PC-9 (cell line): ENCODE measurements at regions not wholly inside any gene's neighbourhood (a gene's known extent, or its start where the extent isn't known, plus 50 kb on each side); places are given as distances from the start of the nearest gene placed in this dataset.

Experiments
- BruUV-seq: library from RNA; stranded (reverse); fragments of 400-500 nt; replicated peaks from 2 replicates; lab custom pipeline; 2021; lab: Mats Ljungman, UMichigan
- CTCF ChIA-PET: fragments of 300-600 bp; sonication (Branson Sonifier 250); formaldehyde crosslinking; loops from one replicate; lab custom pipeline; 2022; ENCODE audit warnings: antibody characterized with exemption; lab: Charles Lee
- POLR2A ChIA-PET: fragments of 300-600 bp; sonication (Branson Sonifier 250); formaldehyde crosslinking; loops from one replicate; lab custom pipeline; 2022; ENCODE audit warnings: antibody characterized with exemption; ENCODE audit not compliant: unreplicated experiment; lab: Charles Lee
- DNase-seq, 2 experiments: peaks; one replicate each; pipeline versions ENCODE4 v3.0.0 to v3.0.0-alpha.2; 2015 to 2022; ENCODE audit warnings: mixed read lengths in 1 of 2
- H2AFZ ChIP-seq: fragments of 200-600 bp; sonication (generic); 2 replicates; pipeline ENCODE4 v1.8.1; 2017; ENCODE audit warnings: antibody characterized with exemption
- H3F3A ChIP-seq: fragments of 200-600 bp; sonication (generic); 2 replicates; pipeline ENCODE4 v1.8.1; 2017; ENCODE audit warnings: antibody characterized with exemption, mild to moderate bottlenecking, low read depth; ENCODE audit not compliant: insufficient read depth
- H3K27ac ChIP-seq: fragments of 200-600 bp; sonication (generic); 2 replicates; pipeline ENCODE4 v1.6.1; 2016; ENCODE audit warnings: mixed run types
- H3K27me3 ChIP-seq: fragments of 200-600 bp; sonication (generic); 2 replicates; pipeline ENCODE4 v1.6.1; 2016; ENCODE audit warnings: low read depth, mixed run types; ENCODE audit not compliant: insufficient read depth
- H3K36me3 ChIP-seq: fragments of 200-600 bp; sonication (generic); 2 replicates; pipeline ENCODE4 v1.6.1; 2016; ENCODE audit warnings: low read depth, mixed run types
- H3K4me1 ChIP-seq: fragments of 200-600 bp; sonication (generic); replicated peaks from 2 replicates; pipeline ENCODE4 v1.6.1; 2016; ENCODE audit warnings: mixed run types; ENCODE audit not compliant: insufficient read depth
- H3K4me2 ChIP-seq: fragments of 200-600 bp; sonication (generic); 2 replicates; pipeline ENCODE4 v1.6.1; 2017; ENCODE audit warnings: mixed run types
- H3K4me3 ChIP-seq: fragments of 200-600 bp; sonication (generic); 2 replicates; pipeline ENCODE4 v1.6.1; 2016; ENCODE audit warnings: mixed run types
- H3K79me2 ChIP-seq: fragments of 200-600 bp; sonication (generic); 2 replicates; pipeline ENCODE4 v1.6.1; 2017; ENCODE audit warnings: low read depth, mixed run types
- H3K9me2 ChIP-seq: fragments of 200-600 bp; sonication (generic); 2 replicates; pipeline ENCODE4 v1.8.1; 2017; ENCODE audit warnings: mild to moderate bottlenecking; ENCODE audit not compliant: insufficient read depth
- H3K9me3 ChIP-seq: fragments of 200-600 bp; sonication (generic); 2 replicates; pipeline ENCODE4 v1.8.1; 2016; ENCODE audit warnings: low read depth; ENCODE audit not compliant: insufficient read depth
- H4K20me1 ChIP-seq: fragments of 200-600 bp; sonication (generic); 2 replicates; pipeline ENCODE4 v1.8.1; 2017; ENCODE audit not compliant: insufficient read depth
- EZH2 ChIP-seq: fragments of 200-600 bp; sonication (generic); IDR thresholded peaks from 2 replicates; pipeline ENCODE4 v1.8.0; 2017; ENCODE audit warnings: antibody characterized with exemption, low read depth
- intact Hi-C: fragments of 100-400 bp; cut with micrococcal nuclease; formaldehyde crosslinking; loops from one replicate; pipeline ENCODE4 v1.10.0; 2022; ENCODE audit not compliant: unreplicated experiment
- TF ChIP-seq, protein P1 (sequence below): fragments of 200-600 bp; sonication (generic); conservative IDR thresholded peaks from 2 replicates; pipeline ENCODE4 v1.6.1; 2017; ENCODE audit warnings: mixed run types, antibody characterized with exemption, mild to moderate bottlenecking, moderate library complexity

DNA sequence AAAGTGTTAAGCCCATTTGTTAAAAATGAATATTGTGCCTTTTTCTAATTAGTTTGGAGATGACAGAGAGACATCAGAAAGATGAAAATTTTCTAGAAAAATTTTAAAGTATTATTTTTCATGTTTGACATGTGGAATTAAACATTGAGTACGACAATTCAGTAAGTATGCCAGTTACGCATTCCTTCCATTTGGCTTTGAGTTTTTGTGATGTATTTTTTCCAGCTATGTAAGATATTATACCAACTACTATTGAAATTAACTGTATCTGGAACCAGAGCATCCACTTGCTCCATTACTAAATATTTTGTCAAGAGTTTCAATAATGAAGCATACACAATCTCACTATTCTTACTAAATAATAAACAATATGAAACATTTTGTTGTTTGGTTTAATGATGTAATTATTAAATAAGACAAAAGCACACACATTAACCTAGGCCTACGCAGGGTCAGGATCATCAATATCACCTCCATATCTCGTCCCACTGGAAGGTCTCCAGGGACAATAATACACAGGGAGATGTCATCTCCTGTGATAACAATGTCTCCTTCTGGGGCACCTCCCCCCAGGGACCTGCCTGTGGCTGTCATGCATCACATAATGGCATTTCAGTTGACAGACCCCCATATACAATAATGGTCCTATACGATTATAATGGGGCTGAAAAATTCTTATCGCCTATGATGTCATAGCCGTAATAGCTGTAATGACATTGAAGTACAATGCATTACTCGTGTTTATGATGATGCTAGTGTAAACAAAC, 274.1 kb downstream of the REEP3 start:
- H3K27me3 ChIP-seq = no peaks in the 10 kb centered on the region
- H3K27ac ChIP-seq = no peak overlapping the region
- ChIA-PET POLR2A (no interaction called here), CTCF (no interaction called here)
- no peak overlapping the region for H2AFZ ChIP-seq
- H3K4me1 ChIP-seq = no peaks in the 10 kb centered on the region
- H3K79me2 ChIP-seq = no peaks in the 10 kb centered on the region
- H3K4me2 ChIP-seq = no peak overlapping the region
- H3K36me3 ChIP-seq = no peaks in the 10 kb centered on the region
- H3K4me3 ChIP-seq = no peak overlapping the region
- H4K20me1 ChIP-seq = no peaks in the 10 kb centered on the region
- H3F3A ChIP-seq = no peaks in the 10 kb centered on the region
- no TSS peak for BruUV-seq
- intact Hi-C loops = no loop called here
- no peak for DNase-seq
- no peaks in the 10 kb centered on the region for H3K9me3 ChIP-seq
- TF ChIP-seq, protein P1, sequence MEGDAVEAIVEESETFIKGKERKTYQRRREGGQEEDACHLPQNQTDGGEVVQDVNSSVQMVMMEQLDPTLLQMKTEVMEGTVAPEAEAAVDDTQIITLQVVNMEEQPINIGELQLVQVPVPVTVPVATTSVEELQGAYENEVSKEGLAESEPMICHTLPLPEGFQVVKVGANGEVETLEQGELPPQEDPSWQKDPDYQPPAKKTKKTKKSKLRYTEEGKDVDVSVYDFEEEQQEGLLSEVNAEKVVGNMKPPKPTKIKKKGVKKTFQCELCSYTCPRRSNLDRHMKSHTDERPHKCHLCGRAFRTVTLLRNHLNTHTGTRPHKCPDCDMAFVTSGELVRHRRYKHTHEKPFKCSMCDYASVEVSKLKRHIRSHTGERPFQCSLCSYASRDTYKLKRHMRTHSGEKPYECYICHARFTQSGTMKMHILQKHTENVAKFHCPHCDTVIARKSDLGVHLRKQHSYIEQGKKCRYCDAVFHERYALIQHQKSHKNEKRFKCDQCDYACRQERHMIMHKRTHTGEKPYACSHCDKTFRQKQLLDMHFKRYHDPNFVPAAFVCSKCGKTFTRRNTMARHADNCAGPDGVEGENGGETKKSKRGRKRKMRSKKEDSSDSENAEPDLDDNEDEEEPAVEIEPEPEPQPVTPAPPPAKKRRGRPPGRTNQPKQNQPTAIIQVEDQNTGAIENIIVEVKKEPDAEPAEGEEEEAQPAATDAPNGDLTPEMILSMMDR = no peak
- TF ChIP-seq EZH2 = no peak
- no peaks in the 10 kb centered on the region for H3K9me2 ChIP-seq

- Histone ChIP-seq H3K9me2 (no peaks in the 10 kb centered on the region), H3K4me2 (no peak overlapping the region), H3K4me1 (no peaks in the 10 kb centered on the region), H2AFZ (0 out of 2 replicates have a peak overlapping the region, but pooled peaks have one; percentile 7), H3K27me3 (no peaks in the 10 kb centered on the region), H3K79me2 (no peaks in the 10 kb centered on the region), H4K20me1 (no peaks in the 10 kb centered on the region), H3K27ac (no peak overlapping the region), H3K36me3 (no peaks in the 10 kb centered on the region), H3K9me3 (no peaks in the 10 kb centered on the region), H3K4me3 (no peak overlapping the region), H3F3A (no peaks in the 10 kb centered on the region)
- intact Hi-C loops = no loop called here
- no peak for TF ChIP-seq EZH2
- TF ChIP-seq, protein P1 = no peak
- ChIA-PET POLR2A (no interaction called here), CTCF (no interaction called here)
- BruUV-seq = no TSS peak
- DNase-seq = no peak
These were observed 277.6 kb downstream of the REEP3 start for GRCh38 chr10:63798599-63799498.

GRCh38 chr10:63799521-63800300, 278.5 kb downstream of the REEP3 start:
- CTCF ChIA-PET = no interaction called here
- intact Hi-C loops = no loop called here

More at GRCh38 chr10:63799521-63800300, 278.5 kb downstream of the REEP3 start:
- Histone ChIP-seq H3K27me3 (no peaks in the 10 kb centered on the region), H3K9me2 (no peaks in the 10 kb centered on the region), H3K4me3 (no peak overlapping the region), H3K4me1 (no peaks in the 10 kb centered on the region), H3K4me2 (no peak overlapping the region), H3K79me2 (no peaks in the 10 kb centered on the region), H4K20me1 (no peaks in the 10 kb centered on the region), H3K36me3 (no peaks in the 10 kb centered on the region), H2AFZ (0 out of 2 replicates have a peak overlapping the region, but pooled peaks have one; percentile 7), H3F3A (no peaks in the 10 kb centered on the region), H3K9me3 (no peaks in the 10 kb centered on the region), H3K27ac (no peak overlapping the region)
- no TSS peak for BruUV-seq
- POLR2A ChIA-PET = no interaction called here
- DNase-seq = no peak
- no peak for TF ChIP-seq EZH2
- TF ChIP-seq, protein P1 = no peak
